Osteoblast (primary cell): ENCODE measurements at regions not wholly inside any gene's neighbourhood (a gene's known extent, or its start where the extent isn't known, plus 50 kb on each side); places are given as distances from the start of the nearest gene placed in this dataset.

ENCODE experiments used
- DNase-seq: peaks from one replicate; pipeline ENCODE4 v3.0.0; 2011; ENCODE audit warnings: low spot score, mixed read lengths; ENCODE audit not compliant: insufficient read length; ENCODE audit errors: missing footprints
- H2AFZ ChIP-seq: 2 replicates; pipeline ENCODE4 v1.6.0; 2011; ENCODE audit warnings: mild to moderate bottlenecking, low read length
- H3K27ac ChIP-seq: 2 replicates; pipeline ENCODE4 v1.5.1; 2011; ENCODE audit warnings: mild to moderate bottlenecking, low read depth, low read length, moderate library complexity
- H3K27me3 ChIP-seq: 2 replicates; pipeline ENCODE4 v1.6.0; 2012; ENCODE audit warnings: mild to moderate bottlenecking, control low read depth, inconsistent platforms, low read length, moderate library complexity; ENCODE audit not compliant: insufficient read depth
- H3K36me3 ChIP-seq: 2 replicates; pipeline ENCODE4 v1.5.1; 2011; ENCODE audit warnings: mild to moderate bottlenecking, low read length, control low read depth, moderate library complexity; ENCODE audit not compliant: insufficient read depth
- H3K4me1 ChIP-seq: 2 replicates; pipeline ENCODE4 v1.5.1; 2011; ENCODE audit warnings: mild to moderate bottlenecking, low read length, control low read depth, moderate library complexity; ENCODE audit not compliant: insufficient read depth
- H3K4me2 ChIP-seq: 2 replicates; pipeline ENCODE4 v1.6.0; 2011; ENCODE audit warnings: mild to moderate bottlenecking, low read length; ENCODE audit not compliant: insufficient read depth
- H3K4me3 ChIP-seq: fragments of 200-600 bp; sonication (generic); 3 replicates; pipeline ENCODE4 v1.5.1; 2012; ENCODE audit warnings: mild to moderate bottlenecking, low read length, inconsistent platforms; ENCODE audit not compliant: insufficient read depth
- H3K79me2 ChIP-seq: 2 replicates; pipeline ENCODE4 v1.6.0; 2012; ENCODE audit warnings: mild to moderate bottlenecking, low read length, control low read depth, inconsistent platforms; ENCODE audit not compliant: insufficient read depth
- H3K9me3 ChIP-seq: 2 replicates; pipeline ENCODE4 v1.5.1; 2011; ENCODE audit warnings: low read depth, low read length, control low read depth
- H4K20me1 ChIP-seq: 2 replicates; pipeline ENCODE4 v1.6.0; 2012; ENCODE audit warnings: mild to moderate bottlenecking, low read length, control low read depth; ENCODE audit not compliant: insufficient read depth
- TF ChIP-seq, protein P1 (sequence below): IDR thresholded peaks from 2 replicates; pipeline ENCODE4 v1.5.1; 2011; ENCODE audit warnings: mild to moderate bottlenecking, low read depth, low read length, moderate library complexity; ENCODE audit errors: extremely low read depth

- Histone ChIP-seq H3K27ac (no peak overlapping the region), H3K4me3 (no peak overlapping the region), H2AFZ (no peak overlapping the region), H3K9me3 (no peaks in the 10 kb centered on the region), H3K79me2 (no peaks in the 10 kb centered on the region), H3K4me1 (peaks cover 29% of the 10 kb centered on the region), H4K20me1 (no peaks in the 10 kb centered on the region), H3K36me3 (no peaks in the 10 kb centered on the region), H3K27me3 (no peaks in the 10 kb centered on the region), H3K4me2 (no peak overlapping the region)
- TF ChIP-seq, protein P1, sequence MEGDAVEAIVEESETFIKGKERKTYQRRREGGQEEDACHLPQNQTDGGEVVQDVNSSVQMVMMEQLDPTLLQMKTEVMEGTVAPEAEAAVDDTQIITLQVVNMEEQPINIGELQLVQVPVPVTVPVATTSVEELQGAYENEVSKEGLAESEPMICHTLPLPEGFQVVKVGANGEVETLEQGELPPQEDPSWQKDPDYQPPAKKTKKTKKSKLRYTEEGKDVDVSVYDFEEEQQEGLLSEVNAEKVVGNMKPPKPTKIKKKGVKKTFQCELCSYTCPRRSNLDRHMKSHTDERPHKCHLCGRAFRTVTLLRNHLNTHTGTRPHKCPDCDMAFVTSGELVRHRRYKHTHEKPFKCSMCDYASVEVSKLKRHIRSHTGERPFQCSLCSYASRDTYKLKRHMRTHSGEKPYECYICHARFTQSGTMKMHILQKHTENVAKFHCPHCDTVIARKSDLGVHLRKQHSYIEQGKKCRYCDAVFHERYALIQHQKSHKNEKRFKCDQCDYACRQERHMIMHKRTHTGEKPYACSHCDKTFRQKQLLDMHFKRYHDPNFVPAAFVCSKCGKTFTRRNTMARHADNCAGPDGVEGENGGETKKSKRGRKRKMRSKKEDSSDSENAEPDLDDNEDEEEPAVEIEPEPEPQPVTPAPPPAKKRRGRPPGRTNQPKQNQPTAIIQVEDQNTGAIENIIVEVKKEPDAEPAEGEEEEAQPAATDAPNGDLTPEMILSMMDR: no peak
- DNase-seq: no peak
Observed at GRCh38 chr10:3464760-3465405, 292.3 kb upstream of the PITRM1 start.

DNA sequence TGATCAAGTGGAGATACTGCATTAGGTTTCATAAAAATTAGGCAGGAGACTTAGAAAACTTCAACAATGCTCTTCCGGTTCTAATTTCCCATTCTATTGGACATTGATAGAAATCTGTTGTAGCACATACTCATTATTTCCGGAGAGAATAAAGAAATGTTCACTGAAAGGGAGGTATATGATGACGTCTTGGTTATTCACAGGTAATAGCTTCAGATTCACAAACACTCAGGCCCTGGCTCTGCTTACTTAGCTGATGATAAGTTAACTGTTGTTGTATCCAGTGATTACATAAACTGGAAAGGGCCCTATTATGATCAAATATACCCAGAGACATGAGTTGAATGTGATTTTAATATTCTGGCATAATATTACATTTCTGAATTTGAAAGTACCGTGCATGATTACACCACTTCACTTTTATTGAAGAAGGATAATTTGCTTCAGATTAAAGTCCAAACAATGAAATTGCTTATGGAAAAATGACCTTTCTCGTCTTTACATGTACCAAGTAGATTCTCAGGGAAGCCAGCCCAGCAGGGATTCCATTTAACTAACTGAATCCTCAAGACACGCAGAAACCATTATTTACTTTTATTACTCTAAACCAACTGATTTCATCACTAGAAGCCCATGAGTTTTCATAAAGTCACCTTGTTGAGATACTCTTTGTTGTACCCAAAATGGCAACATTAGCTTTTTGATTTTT is 288.0 kb upstream of the PITRM1 start:
- TF ChIP-seq, protein P1: no peak
- Histone ChIP-seq H3K79me2 (no peaks in the 10 kb centered on the region), H3K9me3 (no peaks in the 10 kb centered on the region), H3K27ac (no peak overlapping the region), H3K36me3 (no peaks in the 10 kb centered on the region), H4K20me1 (no peaks in the 10 kb centered on the region), H2AFZ (no peak overlapping the region), H3K4me2 (no peak overlapping the region), H3K4me1 (no peaks in the 10 kb centered on the region), H3K4me3 (no peak overlapping the region), H3K27me3 (no peaks in the 10 kb centered on the region)
- no peak for DNase-seq

DNA sequence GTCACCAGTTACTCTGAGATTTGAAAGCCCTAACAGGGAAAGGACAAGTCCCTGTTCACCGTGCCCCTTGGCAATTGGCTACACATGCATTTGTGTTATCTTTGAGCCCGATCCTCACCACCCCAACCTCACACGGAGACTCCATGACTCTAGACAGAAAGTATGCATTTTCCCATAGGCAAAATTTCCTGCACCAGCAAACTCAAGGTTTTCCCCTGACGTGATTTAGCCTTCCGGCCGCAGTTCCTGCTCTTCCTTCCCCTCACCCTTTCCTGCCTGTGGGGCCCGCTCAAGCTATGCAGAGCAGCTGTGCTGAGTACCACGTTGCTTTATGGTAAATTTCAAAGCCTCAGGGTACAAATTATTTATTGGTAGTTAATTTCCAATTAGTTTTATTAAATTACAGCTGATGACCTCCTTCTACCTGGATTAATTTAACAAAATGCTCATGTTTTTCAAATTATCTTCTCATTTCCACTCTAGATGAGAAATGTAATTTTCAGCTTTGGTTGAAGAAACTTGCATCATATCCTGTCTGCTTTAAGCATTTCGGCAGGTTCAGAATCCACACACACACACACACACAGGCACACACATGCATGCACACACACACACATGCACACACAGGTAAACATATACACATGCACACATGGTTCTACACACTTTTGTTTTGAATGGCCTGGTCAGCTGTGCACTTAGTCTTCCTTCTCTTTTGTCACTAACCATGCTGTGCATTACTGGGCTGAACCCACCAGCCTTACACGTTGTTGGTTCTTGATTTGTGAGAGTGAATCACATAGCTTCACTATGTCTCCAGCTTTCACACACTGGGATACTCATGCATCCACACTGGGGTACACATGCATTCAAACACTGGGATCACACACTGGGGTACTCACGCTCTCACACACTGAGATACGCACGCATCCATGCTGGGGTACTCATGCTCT is 283.1 kb upstream of the PITRM1 start:
- peaks cover 26% of the 10 kb centered on the region for H3K4me1 ChIP-seq
- H3K9me3 ChIP-seq: no peaks in the 10 kb centered on the region
- H3K79me2 ChIP-seq: no peaks in the 10 kb centered on the region
- no peaks in the 10 kb centered on the region for H4K20me1 ChIP-seq
- no peak overlapping the region for H3K4me2 ChIP-seq
- H3K36me3 ChIP-seq: no peaks in the 10 kb centered on the region
- H2AFZ ChIP-seq: no peak overlapping the region
- H3K27ac ChIP-seq: no peak overlapping the region
- TF ChIP-seq, protein P1: no peak
- H3K27me3 ChIP-seq: no peaks in the 10 kb centered on the region
- DNase-seq: no peak
- H3K4me3 ChIP-seq: no peak overlapping the region
